ENCODE measurements at regions not wholly inside any gene's neighbourhood (a gene's known extent, or its start where the extent isn't known, plus 50 kb on each side); places are given as distances from the start of the nearest gene placed in this dataset.

GRCh38 chr22:22133910-22134309, 110.7 kb upstream of the VPREB1 start:
- Histone ChIP-seq H3K27me3 (replicated peaks; ENCODE audit: insufficient read depth, low read depth, low read length, poor library complexity) (peaks cover 75% of the 10 kb centered on the region), H3K36me3 (ENCODE audit: insufficient read depth, low read length, poor library complexity, severe bottlenecking) (no peaks in the 10 kb centered on the region), H3K4me1 (ENCODE audit: insufficient read depth, low read length, poor library complexity, severe bottlenecking) (no peaks in the 10 kb centered on the region), H3K9me3 (ENCODE audit: low read depth, low read length, poor library complexity, severe bottlenecking) (no peaks in the 10 kb centered on the region), H3K27ac (ENCODE audit: low read depth, low read length, poor library complexity, severe bottlenecking) (no peak overlapping the region), H3K4me3 (ENCODE audit: low read depth, low read length, poor library complexity, severe bottlenecking) (no peak overlapping the region)
- ChIA-PET POLR2A (ENCODE audit: low non-redundant PET) (no interaction called here), CTCF (no interaction called here)
- intact Hi-C loops (cut with micrococcal nuclease; ENCODE audit: unreplicated experiment): no loop called here
- BruUV-seq (replicated peaks): no TSS peak
- TF ChIP-seq CTCF (conservative IDR thresholded peaks at IDR 0.05; ENCODE audit: low read depth, low read length) (no peak), EZH2 (IDR thresholded peaks at IDR 0.05; ENCODE audit: borderline replicate concordance, low read depth, low read length, poor library complexity, severe bottlenecking) (no peak)
- no peak for DNase-seq (ENCODE audit: low spot score)

- TF ChIP-seq EZH2 (IDR thresholded peaks at IDR 0.05; ENCODE audit: borderline replicate concordance, low read depth, low read length, poor library complexity, severe bottlenecking): no peak
- no peak for TF ChIP-seq CTCF (conservative IDR thresholded peaks at IDR 0.05; ENCODE audit: low read depth, low read length)
- Histone ChIP-seq H3K27ac (ENCODE audit: low read depth, low read length, poor library complexity, severe bottlenecking) (no peak overlapping the region), H3K4me1 (ENCODE audit: insufficient read depth, low read length, poor library complexity, severe bottlenecking) (no peaks in the 10 kb centered on the region), H3K36me3 (ENCODE audit: insufficient read depth, low read length, poor library complexity, severe bottlenecking) (no peaks in the 10 kb centered on the region), H3K4me3 (ENCODE audit: low read depth, low read length, poor library complexity, severe bottlenecking) (no peak overlapping the region), H3K27me3 (replicated peaks; ENCODE audit: insufficient read depth, low read depth, low read length, poor library complexity) (peaks cover 54% of the 10 kb centered on the region), H3K9me3 (ENCODE audit: low read depth, low read length, poor library complexity, severe bottlenecking) (no peaks in the 10 kb centered on the region)
- intact Hi-C loops (cut with micrococcal nuclease; ENCODE audit: unreplicated experiment): no loop called here
- ChIA-PET CTCF (no interaction called here), POLR2A (ENCODE audit: low non-redundant PET) (no interaction called here)
- no peak for DNase-seq (ENCODE audit: low spot score)
- no TSS peak for BruUV-seq (replicated peaks)
Measured at GRCh38 chr22:22130953-22131608, 113.5 kb upstream of the VPREB1 start.

GRCh38 chr22:22129387-22129786, 115.2 kb upstream of the VPREB1 start:
- H3K27me3 ChIP-seq (replicated peaks; ENCODE audit: insufficient read depth, low read depth, low read length, poor library complexity): peaks cover 40% of the 10 kb centered on the region
- BruUV-seq (replicated peaks): no TSS peak
- H3K27ac ChIP-seq (ENCODE audit: low read depth, low read length, poor library complexity, severe bottlenecking): no peak overlapping the region
- ChIA-PET CTCF (no interaction called here), POLR2A (ENCODE audit: low non-redundant PET) (no interaction called here)
- TF ChIP-seq CTCF (conservative IDR thresholded peaks at IDR 0.05; ENCODE audit: low read depth, low read length): no peak
- H3K4me3 ChIP-seq (ENCODE audit: low read depth, low read length, poor library complexity, severe bottlenecking): no peak overlapping the region
- no peaks in the 10 kb centered on the region for H3K9me3 ChIP-seq (ENCODE audit: low read depth, low read length, poor library complexity, severe bottlenecking)
- intact Hi-C loops (cut with micrococcal nuclease; ENCODE audit: unreplicated experiment): no loop called here
- no peak for DNase-seq (ENCODE audit: low spot score)
- H3K36me3 ChIP-seq (ENCODE audit: insufficient read depth, low read length, poor library complexity, severe bottlenecking): no peaks in the 10 kb centered on the region
- no peaks in the 10 kb centered on the region for H3K4me1 ChIP-seq (ENCODE audit: insufficient read depth, low read length, poor library complexity, severe bottlenecking)

All from A673 (cell line).